CD4-positive, alpha-beta T cell (primary cell): ENCODE measurements at regions not wholly inside any gene's neighbourhood (a gene's known extent, or its start where the extent isn't known, plus 50 kb on each side); places are given as distances from the start of the nearest gene placed in this dataset.

Experiments used
- ATAC-seq: fragments of 200-7000 bp; cut with Tn5 transposase; one replicate; pipeline ENCODE4 v1.10.0; 2022; ENCODE audit warnings: mild to moderate bottlenecking; ENCODE audit not compliant: poor library complexity
- CTCF ChIA-PET: fragments of 350-600 bp; sonication (Branson Sonifier 250); formaldehyde crosslinking; loops from one replicate; lab custom pipeline; 2021; ENCODE audit warnings: antibody characterized with exemption, inconsistent platforms; lab: Charles Lee
- POLR2A ChIA-PET: fragments of 350-600 bp; sonication (Branson Sonifier 250); formaldehyde crosslinking; loops from one replicate; lab custom pipeline; 2021; ENCODE audit warnings: antibody characterized with exemption, inconsistent platforms; lab: Charles Lee
- DNase-seq, 14 experiments: peaks; one replicate each; pipeline ENCODE4 v3.0.0-alpha.2; 2013 to 2020; ENCODE audit warnings: mixed read lengths in 2 of 14
- H3K27ac ChIP-seq, 2 donors: one replicate each; pipeline versions ENCODE4 v1.5.1 to v1.7.0; 2013; ENCODE audit warnings: low read length in 2 of 2, low read depth in 1 of 2, mild to moderate bottlenecking in 1 of 2
- H3K27me3 ChIP-seq, 2 experiments: 1 replicate in 1 of 2; 2 replicates in 1 of 2; pipeline versions ENCODE4 v1.6.1 to v1.7.0; 2013; ENCODE audit warnings: low read length in 2 of 2, control low read depth in 1 of 2, mild to moderate bottlenecking in 1 of 2, moderate library complexity in 1 of 2; ENCODE audit not compliant: insufficient read depth in 2 of 2, control insufficient read depth in 1 of 2
- H3K36me3 ChIP-seq: one replicate; pipeline ENCODE4 v1.6.1; 2013; ENCODE audit warnings: low read length, control low read depth; ENCODE audit not compliant: insufficient read depth
- H3K4me1 ChIP-seq: one replicate; pipeline ENCODE4 v1.6.1; 2013; ENCODE audit warnings: low read length, control low read depth; ENCODE audit not compliant: insufficient read depth
- H3K4me3 ChIP-seq: one replicate; pipeline ENCODE4 v1.5.1; 2013; ENCODE audit warnings: mild to moderate bottlenecking, low read length, moderate library complexity
- H3K9me3 ChIP-seq, 2 experiments: 1 replicate in 1 of 2; 2 replicates in 1 of 2; pipeline versions ENCODE4 v1.6.1 to v1.7.0; 2013; ENCODE audit warnings: low read length in 2 of 2, mild to moderate bottlenecking in 2 of 2, control low read depth in 1 of 2, moderate library complexity in 1 of 2; ENCODE audit not compliant: control insufficient read depth in 1 of 2, insufficient read depth in 1 of 2
- H3K27ac Mint-ChIP-seq: one replicate; pipeline ENCODE4 v1.8.0; 2020; ENCODE audit warnings: mixed read lengths
- H3K27me3 Mint-ChIP-seq: one replicate; pipeline ENCODE4 v1.8.0; 2021; ENCODE audit warnings: mixed read lengths
- H3K36me3 Mint-ChIP-seq: one replicate; pipeline ENCODE4 v1.8.0; 2021; ENCODE audit warnings: low read depth, mixed read lengths
- H3K4me1 Mint-ChIP-seq: one replicate; pipeline ENCODE4 v1.8.0; 2021; ENCODE audit warnings: low read depth, mixed read lengths
- H3K4me3 Mint-ChIP-seq: one replicate; pipeline ENCODE4 v1.8.0; 2020; ENCODE audit warnings: mild to moderate bottlenecking, mixed read lengths
- H3K9me3 Mint-ChIP-seq: one replicate; pipeline ENCODE4 v1.8.0; 2020; ENCODE audit warnings: mixed read lengths
- intact Hi-C, 2 experiments: fragments of 100-400 bp; cut with DNase I in 1 of 2; cut with micrococcal nuclease in 1 of 2; formaldehyde crosslinking; loops; one replicate each; pipeline versions ENCODE4 v1.15.1 to v1.9.0; 2023 to 2025; cut with DNase I, micrococcal nuclease
- TF ChIP-seq, protein P1 (sequence below): fragments of 200-600 bp; IDR thresholded peaks from one replicate; pipeline ENCODE4 v1.8.0; 2022; ENCODE audit warnings: antibody characterized with exemption, mild to moderate bottlenecking

- ChIA-PET POLR2A (no interaction called here), CTCF (no interaction called here)
- ATAC-seq: no peak
- Mint-ChIP-seq H3K27me3 (peaks cover 34% of the 10 kb centered on the region), H3K9me3 (no peaks in the 10 kb centered on the region), H3K4me1 (no peaks in the 10 kb centered on the region), H3K36me3 (no peaks in the 10 kb centered on the region), H3K4me3 (no peak overlapping the region), H3K27ac (no peak overlapping the region)
- DNase-seq: no peak
- intact Hi-C loops: no loop called here
- H3K27me3 ChIP-seq: no peaks in the 10 kb centered on the region
- H3K27ac ChIP-seq: no peak overlapping the region
- no peaks in the 10 kb centered on the region for H3K36me3 ChIP-seq
- H3K4me3 ChIP-seq: no peak overlapping the region
- H3K4me1 ChIP-seq: no peaks in the 10 kb centered on the region
- TF ChIP-seq, protein P1, sequence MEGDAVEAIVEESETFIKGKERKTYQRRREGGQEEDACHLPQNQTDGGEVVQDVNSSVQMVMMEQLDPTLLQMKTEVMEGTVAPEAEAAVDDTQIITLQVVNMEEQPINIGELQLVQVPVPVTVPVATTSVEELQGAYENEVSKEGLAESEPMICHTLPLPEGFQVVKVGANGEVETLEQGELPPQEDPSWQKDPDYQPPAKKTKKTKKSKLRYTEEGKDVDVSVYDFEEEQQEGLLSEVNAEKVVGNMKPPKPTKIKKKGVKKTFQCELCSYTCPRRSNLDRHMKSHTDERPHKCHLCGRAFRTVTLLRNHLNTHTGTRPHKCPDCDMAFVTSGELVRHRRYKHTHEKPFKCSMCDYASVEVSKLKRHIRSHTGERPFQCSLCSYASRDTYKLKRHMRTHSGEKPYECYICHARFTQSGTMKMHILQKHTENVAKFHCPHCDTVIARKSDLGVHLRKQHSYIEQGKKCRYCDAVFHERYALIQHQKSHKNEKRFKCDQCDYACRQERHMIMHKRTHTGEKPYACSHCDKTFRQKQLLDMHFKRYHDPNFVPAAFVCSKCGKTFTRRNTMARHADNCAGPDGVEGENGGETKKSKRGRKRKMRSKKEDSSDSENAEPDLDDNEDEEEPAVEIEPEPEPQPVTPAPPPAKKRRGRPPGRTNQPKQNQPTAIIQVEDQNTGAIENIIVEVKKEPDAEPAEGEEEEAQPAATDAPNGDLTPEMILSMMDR: no peak
- no peaks in the 10 kb centered on the region for H3K9me3 ChIP-seq
Measured at GRCh38 chr15:61489571-61489970, 260.5 kb upstream of the RORA start.

DNA sequence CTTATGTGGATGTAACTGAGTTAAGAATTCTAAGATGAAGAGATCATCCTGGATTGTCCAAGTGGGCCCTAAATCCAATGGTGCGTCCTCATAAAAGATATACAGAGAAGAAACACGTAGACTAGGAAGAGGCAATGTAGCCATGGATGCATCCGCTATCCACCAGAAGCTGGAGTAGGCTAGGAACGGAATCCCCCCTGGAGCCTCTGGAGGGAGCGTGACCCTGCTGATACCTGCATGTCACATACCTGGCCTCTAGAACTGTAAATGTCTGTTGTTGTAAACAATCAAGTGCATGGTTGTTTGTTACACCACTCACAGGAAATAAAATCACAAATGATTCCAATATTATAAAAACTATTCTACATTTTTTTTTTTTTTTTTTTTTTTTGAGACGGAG, 254.5 kb upstream of the RORA start:
- peaks cover 18% of the 10 kb centered on the region for H3K27me3 Mint-ChIP-seq

GRCh38 chr15:61481886-61482285, 252.8 kb upstream of the RORA start:
- DNase-seq (no peak), ATAC-seq (no peak)
- Mint-ChIP-seq H3K27ac (no peak overlapping the region), H3K9me3 (no peaks in the 10 kb centered on the region), H3K4me3 (no peak overlapping the region), H3K4me1 (no peaks in the 10 kb centered on the region), H3K27me3 (peaks cover 9% of the 10 kb centered on the region), H3K36me3 (no peaks in the 10 kb centered on the region)
- ChIA-PET POLR2A (no interaction called here), CTCF (no interaction called here)
- TF ChIP-seq, protein P1: no peak
- no peak overlapping the region for H3K27ac ChIP-seq
- H3K36me3 ChIP-seq: no peaks in the 10 kb centered on the region
- intact Hi-C loops: no loop called here
- no peaks in the 10 kb centered on the region for H3K4me1 ChIP-seq
- no peak overlapping the region for H3K4me3 ChIP-seq
- H3K9me3 ChIP-seq: no peaks in the 10 kb centered on the region
- H3K27me3 ChIP-seq: peaks cover 0 to 10% of the 10 kb centered on the region in 2 experiments

More for the DNA sequence above, 254.5 kb upstream of the RORA start:
- TF ChIP-seq, protein P1: no peak
- H3K9me3 Mint-ChIP-seq: no peaks in the 10 kb centered on the region
- H3K4me3 ChIP-seq: no peak overlapping the region
- DNase-seq (no peak), ATAC-seq (no peak)
- no peaks in the 10 kb centered on the region for H3K9me3 ChIP-seq
- peaks cover 0 to 10% of the 10 kb centered on the region in 2 experiments for H3K27me3 ChIP-seq
- no peak overlapping the region for H3K4me3 Mint-ChIP-seq
- no peaks in the 10 kb centered on the region for H3K36me3 ChIP-seq
- no peaks in the 10 kb centered on the region for H3K36me3 Mint-ChIP-seq
- H3K4me1 Mint-ChIP-seq: no peaks in the 10 kb centered on the region
- intact Hi-C loops: no loop called here
- POLR2A ChIA-PET: no interaction called here
- CTCF ChIA-PET: no interaction called here
- no peak overlapping the region for H3K27ac Mint-ChIP-seq
- H3K27ac ChIP-seq: no peak overlapping the region
- H3K4me1 ChIP-seq: no peaks in the 10 kb centered on the region
